Psoas muscle (tissue), 7 donors: ENCODE measurements at regions not wholly inside any gene's neighbourhood (a gene's known extent, or its start where the extent isn't known, plus 50 kb on each side); places are given as distances from the start of the nearest gene placed in this dataset.

Experiments used
- ATAC-seq, 4 donors: fragments of 200-7000 bp; cut with Tn5 transposase; one replicate each; pipeline ENCODE4 v1.9.1; 2020; ENCODE audit warnings: moderate library complexity in 3 of 4, mild to moderate bottlenecking in 2 of 4
- DNase-seq, 2 donors: peaks; one replicate each; pipeline ENCODE4 v3.0.0-alpha.2; 2020
- H3K27ac ChIP-seq: fragments of 200-600 bp; one replicate; pipeline ENCODE4 v1.8.0; 2022
- H3K27me3 ChIP-seq, 3 donors: fragments of 200-600 bp in 1 of 3; one replicate each; pipeline versions ENCODE4 v1.6.1 to v1.8.0; 2013 to 2022; ENCODE audit warnings: low read length in 2 of 3, mild to moderate bottlenecking in 2 of 3, moderate library complexity in 1 of 3; ENCODE audit not compliant: insufficient read depth in 3 of 3
- H3K36me3 ChIP-seq, 2 donors: fragments of 200-600 bp in 1 of 2; one replicate each; pipeline versions ENCODE4 v1.6.1 to v1.8.0; 2013 to 2022; ENCODE audit warnings: low read depth in 1 of 2, mild to moderate bottlenecking in 1 of 2, moderate library complexity in 1 of 2; ENCODE audit not compliant: insufficient read depth in 1 of 2
- H3K4me1 ChIP-seq: fragments of 200-600 bp; one replicate; pipeline ENCODE4 v1.8.0; 2022
- H3K4me3 ChIP-seq: fragments of 200-600 bp; one replicate; pipeline ENCODE4 v1.8.0; 2022; ENCODE audit warnings: mild to moderate bottlenecking
- H3K9me3 ChIP-seq: fragments of 200-600 bp; one replicate; pipeline ENCODE4 v1.8.0; 2022
- WGBS, 3 donors: extraction: QIAGEN DNeasy Blood & Tissue Kit; methylation state at CpG; one replicate each; pipeline versions ENCODE4 v1.1.6 to v1.1.7; 2013; 5-methylcytosine and 5-hydroxymethylcytosine counted together
- intact Hi-C, 2 donors: fragments of 100-400 bp; cut with DNase I; formaldehyde crosslinking; loops; one replicate each; pipeline versions ENCODE4 v1.11.0 to v1.14.2; 2022
- TF ChIP-seq, protein P1 (sequence below): fragments of 200-600 bp; IDR thresholded peaks from one replicate; pipeline ENCODE4 v1.8.0; 2022; ENCODE audit warnings: antibody characterized with exemption
- donor health status: healthy with polysubstance abuse.
- donor health status: DM: no; HTN: no; CAD: no; lungs with moderate emphysema.
- donor health status: Bipolar disorder and iron deficiency.
- donor health status: healthy.
- donor health status: DM: yes; HTN: yes; CAD: no.
- donor health status: DM: no; HTN: no; CAD: no.
- donor health status: DM: yes; HTN: yes; CAD: no.

GRCh38 chr4:38235354-38235753 is 275.2 kb downstream of the PTTG2 start:
- TF ChIP-seq, protein P1, sequence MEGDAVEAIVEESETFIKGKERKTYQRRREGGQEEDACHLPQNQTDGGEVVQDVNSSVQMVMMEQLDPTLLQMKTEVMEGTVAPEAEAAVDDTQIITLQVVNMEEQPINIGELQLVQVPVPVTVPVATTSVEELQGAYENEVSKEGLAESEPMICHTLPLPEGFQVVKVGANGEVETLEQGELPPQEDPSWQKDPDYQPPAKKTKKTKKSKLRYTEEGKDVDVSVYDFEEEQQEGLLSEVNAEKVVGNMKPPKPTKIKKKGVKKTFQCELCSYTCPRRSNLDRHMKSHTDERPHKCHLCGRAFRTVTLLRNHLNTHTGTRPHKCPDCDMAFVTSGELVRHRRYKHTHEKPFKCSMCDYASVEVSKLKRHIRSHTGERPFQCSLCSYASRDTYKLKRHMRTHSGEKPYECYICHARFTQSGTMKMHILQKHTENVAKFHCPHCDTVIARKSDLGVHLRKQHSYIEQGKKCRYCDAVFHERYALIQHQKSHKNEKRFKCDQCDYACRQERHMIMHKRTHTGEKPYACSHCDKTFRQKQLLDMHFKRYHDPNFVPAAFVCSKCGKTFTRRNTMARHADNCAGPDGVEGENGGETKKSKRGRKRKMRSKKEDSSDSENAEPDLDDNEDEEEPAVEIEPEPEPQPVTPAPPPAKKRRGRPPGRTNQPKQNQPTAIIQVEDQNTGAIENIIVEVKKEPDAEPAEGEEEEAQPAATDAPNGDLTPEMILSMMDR: no peak
- DNase-seq: no peak
- H3K4me3 ChIP-seq: no peak overlapping the region
- no peaks in the 10 kb centered on the region for H3K36me3 ChIP-seq
- H3K27me3 ChIP-seq: peaks cover 0 to 2% (median 0%) of the 10 kb centered on the region in 3 donors
- H3K9me3 ChIP-seq: no peaks in the 10 kb centered on the region
- no peak overlapping the region for H3K27ac ChIP-seq
- ATAC-seq: no peak
- WGBS, 3 donors: 73 to 91% (median 84%) methylated on average over 3 of the region's 3 CpGs
- intact Hi-C loops: no loop called here
- no peaks in the 10 kb centered on the region for H3K4me1 ChIP-seq

DNA sequence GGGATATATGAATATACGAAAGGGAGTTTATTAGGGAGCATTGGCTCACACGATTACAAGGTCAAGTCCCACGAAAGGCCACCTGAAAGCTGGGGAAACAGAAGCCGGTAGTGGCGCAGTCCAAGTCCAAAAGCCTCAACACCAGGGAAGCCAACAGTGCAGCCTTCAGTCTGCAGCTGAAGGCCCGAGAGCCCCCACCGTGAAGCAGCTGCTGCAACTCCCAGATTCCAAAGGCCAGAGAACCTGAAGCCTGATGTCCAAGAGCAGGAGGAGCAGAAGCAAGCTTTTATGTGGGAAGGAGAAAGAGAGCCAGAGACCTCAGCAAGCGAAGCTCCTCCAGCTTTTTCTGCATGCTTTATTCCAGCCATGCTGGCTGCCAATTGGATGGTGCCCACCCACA is 275.8 kb downstream of the PTTG2 start:
- 46 to 65% (median 47%) methylated on average over 8 of the region's 8 CpGs for whole genome bisulfite sequencing, 3 donors
- peaks cover 0 to 2% (median 0%) of the 10 kb centered on the region in 3 donors for H3K27me3 ChIP-seq
- ATAC-seq: no peak
- H3K4me1 ChIP-seq: no peaks in the 10 kb centered on the region
- no peak for DNase-seq
- no peaks in the 10 kb centered on the region for H3K9me3 ChIP-seq
- H3K36me3 ChIP-seq: no peaks in the 10 kb centered on the region
- no peak overlapping the region for H3K27ac ChIP-seq
- TF ChIP-seq, protein P1: no peak
- H3K4me3 ChIP-seq: no peak overlapping the region
- intact Hi-C loops: no loop called here

GRCh38 chr4:38236503-38236902 is 276.3 kb downstream of the PTTG2 start:
- no peaks in the 10 kb centered on the region for H3K36me3 ChIP-seq
- H3K27ac ChIP-seq: no peak overlapping the region
- DNase-seq: no peak
- intact Hi-C loops: no loop called here
- no peak overlapping the region for H3K4me3 ChIP-seq
- H3K4me1 ChIP-seq: no peaks in the 10 kb centered on the region
- ATAC-seq: no peak
- 87 to 94% (median 92%) methylated on average over 3 of the region's 3 CpGs for WGBS, 3 donors
- TF ChIP-seq, protein P1: no peak
- H3K27me3 ChIP-seq: peaks cover 0 to 2% (median 0%) of the 10 kb centered on the region in 3 donors
- no peaks in the 10 kb centered on the region for H3K9me3 ChIP-seq

- WGBS, 3 donors: 67 to 77% (median 71%) methylated on average over 3 of the region's 3 CpGs
- H3K27ac ChIP-seq: no peak overlapping the region
- TF ChIP-seq, protein P1: no peak
- intact Hi-C loops: no loop called here
- H3K9me3 ChIP-seq: no peaks in the 10 kb centered on the region
- DNase-seq: no peak
- no peak for ATAC-seq
- peaks cover 0 to 2% (median 0%) of the 10 kb centered on the region in 3 donors for H3K27me3 ChIP-seq
- no peaks in the 10 kb centered on the region for H3K4me1 ChIP-seq
- H3K36me3 ChIP-seq: no peaks in the 10 kb centered on the region
- H3K4me3 ChIP-seq: no peak overlapping the region
Observed at GRCh38 chr4:38237139-38237538, 276.9 kb downstream of the PTTG2 start.

GRCh38 chr4:38241541-38241940 is 281.3 kb downstream of the PTTG2 start:
- ATAC-seq (no peak), DNase-seq (no peak)
- Histone ChIP-seq H3K9me3 (no peaks in the 10 kb centered on the region), H3K27me3 (peaks cover 0 to 2% (median 0%) of the 10 kb centered on the region in 3 donors), H3K36me3 (no peaks in the 10 kb centered on the region), H3K4me1 (no peaks in the 10 kb centered on the region), H3K27ac (no peak overlapping the region), H3K4me3 (no peak overlapping the region)
- TF ChIP-seq, protein P1: no peak
- 88 to 95% (median 95%) methylated on average over 2 of the region's 2 CpGs for WGBS, 3 donors
- intact Hi-C loops: no loop called here
